ENCODE measurements at regions not wholly inside any gene's neighbourhood (a gene's known extent, or its start where the extent isn't known, plus 50 kb on each side); places are given as distances from the start of the nearest gene placed in this dataset.

DNA sequence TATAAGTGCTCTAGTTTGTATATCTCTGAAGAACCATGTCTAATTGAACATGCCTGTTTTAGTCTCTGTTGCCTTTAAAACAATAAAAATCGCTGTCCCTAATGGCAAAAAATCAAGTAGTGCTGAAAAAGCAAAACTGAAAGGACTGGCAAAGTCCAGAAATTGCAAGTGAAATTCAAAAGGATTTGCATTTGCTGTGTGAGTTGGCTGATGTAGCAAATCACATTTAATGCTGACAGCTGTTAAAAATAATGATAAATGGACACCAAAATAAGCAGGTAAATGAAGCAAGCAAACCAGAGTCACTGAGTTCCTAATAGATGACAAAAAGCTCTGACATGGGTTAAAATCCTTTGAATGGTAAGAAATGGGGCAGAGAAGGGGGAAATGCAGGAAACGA, 874.1 kb downstream of the GRM8 start:
- DNase-seq = no peak

GRCh38 chr7:126370038-126370668, 882.6 kb downstream of the GRM8 start:
- DNase-seq = no peak

DNA sequence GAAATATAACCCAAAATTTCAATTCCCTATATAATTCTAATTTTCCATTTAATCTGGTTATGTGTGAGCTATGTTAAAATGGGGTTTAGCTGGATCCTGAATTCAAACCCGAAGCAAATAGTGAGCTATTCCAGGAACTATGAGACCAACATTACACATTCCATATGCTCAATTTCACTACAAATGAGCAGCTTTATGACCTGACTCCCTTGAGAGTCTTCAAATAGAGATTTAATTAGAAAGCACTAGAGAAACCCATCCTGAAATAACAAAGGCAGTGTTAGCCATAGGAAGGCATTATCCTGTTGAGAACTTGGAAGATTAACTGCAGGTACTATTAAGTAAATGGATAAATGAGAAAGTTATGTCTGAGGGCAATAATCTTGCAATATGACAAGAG, 890.0 kb downstream of the GRM8 start:
- no peak for DNase-seq

DNA sequence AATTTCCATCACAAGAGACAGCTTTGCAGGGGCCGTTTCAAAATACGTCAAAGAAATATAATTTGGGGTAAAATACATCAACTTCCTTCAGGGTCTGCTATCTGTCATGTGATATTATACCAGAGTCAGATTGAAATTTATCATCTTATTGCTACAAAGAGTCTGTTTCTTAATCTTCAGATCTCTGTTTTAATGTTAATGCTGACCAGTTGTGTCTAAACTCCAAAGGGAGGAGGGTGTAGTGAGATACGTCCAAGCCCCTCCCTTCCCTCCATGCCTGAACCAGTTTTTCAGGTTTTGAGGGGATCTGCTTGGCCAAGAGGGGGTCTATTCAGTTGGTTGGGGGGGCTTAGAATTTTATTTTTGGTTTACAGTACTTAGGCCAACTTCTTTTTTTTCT, 891.6 kb downstream of the GRM8 start:
- no peak for DNase-seq

GRCh38 chr7:126339813-126340212, 912.9 kb downstream of the GRM8 start:
- DNase-seq = no peak

DNA sequence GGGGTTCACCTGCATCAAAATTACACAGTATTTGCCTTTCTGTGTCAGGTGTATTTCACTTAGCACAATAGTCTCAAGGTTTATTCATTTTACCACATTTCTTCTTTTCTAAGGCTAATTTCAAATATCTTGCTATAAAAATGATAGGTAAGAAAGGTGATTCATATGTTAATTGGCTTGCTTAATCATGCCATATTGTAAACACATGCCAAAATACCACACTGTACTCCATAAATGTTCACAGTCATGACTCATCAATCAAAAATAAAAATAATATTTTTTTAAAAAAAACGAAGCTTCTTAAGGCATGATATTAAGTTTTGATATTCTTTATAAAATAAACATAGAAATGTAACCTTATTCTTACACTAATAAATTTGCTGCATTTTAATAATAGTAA, 947.1 kb downstream of the GRM8 start:
- no peak for DNase-seq

DNA sequence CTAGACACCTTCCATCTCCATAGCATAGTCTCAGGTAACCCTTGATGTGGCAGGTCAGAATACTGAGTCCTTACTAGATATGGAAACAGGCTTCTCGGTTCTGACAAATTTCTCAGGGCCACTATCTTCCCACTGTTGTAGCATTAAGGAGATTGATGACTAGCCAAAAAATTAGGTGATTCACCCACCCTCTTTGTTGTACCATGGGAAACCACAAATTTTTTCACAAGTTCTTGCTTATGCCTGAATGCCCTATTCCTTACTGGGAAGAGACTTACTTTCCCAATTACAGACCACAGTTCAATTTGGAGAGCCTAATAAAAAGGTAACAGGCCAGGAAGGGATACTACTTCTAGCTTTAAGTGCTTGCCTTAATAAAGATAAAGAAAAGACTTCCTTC, 948.8 kb downstream of the GRM8 start:
- DNase-seq = no peak

DNA sequence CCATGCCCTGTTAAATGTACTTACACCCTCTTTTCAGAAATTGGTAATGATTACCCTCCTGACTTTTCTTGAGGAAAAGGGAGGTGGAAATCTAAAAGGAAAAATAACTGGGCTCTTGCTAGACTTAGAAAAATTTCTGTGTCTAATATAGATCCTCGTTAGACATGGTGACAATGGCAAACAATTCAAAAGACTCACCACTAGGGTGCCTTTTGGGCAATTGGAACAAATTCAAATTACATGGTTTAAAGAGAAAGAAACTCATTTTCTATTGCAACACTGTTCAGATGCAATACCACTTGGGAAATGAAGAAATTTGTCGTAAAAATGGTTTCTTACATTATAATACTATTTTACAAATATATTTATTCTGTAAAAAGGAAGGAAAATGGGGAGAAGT, 950.1 kb downstream of the GRM8 start:
- no peak for DNase-seq

DNA sequence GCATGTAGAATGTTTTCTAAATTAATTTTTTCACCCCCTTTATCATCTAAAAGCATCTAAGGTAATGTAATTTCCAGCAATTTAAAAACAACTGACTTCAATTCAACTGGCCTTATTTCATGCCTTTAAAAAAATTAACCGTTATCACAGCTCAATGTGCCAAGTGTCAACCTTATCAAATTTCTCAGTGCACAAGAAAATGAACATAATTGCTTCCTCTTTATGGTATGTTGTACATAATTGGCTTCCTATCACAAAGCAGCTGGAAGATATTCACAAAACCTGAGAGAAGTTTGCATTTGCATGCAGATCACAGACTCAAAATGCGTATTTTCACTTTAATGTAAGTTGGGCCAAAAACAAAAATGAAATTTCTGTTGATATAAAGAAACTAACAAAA, 966.4 kb downstream of the GRM8 start:
- no peak for DNase-seq

DNA sequence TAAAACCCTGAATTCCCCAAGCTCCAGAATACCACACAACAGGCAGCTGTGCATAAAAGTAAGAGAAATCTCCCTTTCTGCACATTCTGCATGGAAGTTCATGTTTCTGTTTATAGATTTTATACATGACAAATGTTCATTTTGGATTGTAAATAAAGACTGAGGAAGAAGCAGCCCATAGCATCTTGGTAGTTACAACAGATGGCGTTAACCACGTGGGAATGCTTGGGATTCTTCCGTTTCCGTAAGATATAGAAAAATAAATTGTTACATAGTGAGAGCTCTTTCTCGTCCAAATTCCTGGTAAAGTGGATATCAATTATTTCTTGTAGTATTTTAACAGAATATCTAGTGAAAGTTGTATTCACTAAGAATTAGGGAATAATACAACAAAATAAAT, 1016.5 kb downstream of the GRM8 start:
- no peak for DNase-seq

DNA sequence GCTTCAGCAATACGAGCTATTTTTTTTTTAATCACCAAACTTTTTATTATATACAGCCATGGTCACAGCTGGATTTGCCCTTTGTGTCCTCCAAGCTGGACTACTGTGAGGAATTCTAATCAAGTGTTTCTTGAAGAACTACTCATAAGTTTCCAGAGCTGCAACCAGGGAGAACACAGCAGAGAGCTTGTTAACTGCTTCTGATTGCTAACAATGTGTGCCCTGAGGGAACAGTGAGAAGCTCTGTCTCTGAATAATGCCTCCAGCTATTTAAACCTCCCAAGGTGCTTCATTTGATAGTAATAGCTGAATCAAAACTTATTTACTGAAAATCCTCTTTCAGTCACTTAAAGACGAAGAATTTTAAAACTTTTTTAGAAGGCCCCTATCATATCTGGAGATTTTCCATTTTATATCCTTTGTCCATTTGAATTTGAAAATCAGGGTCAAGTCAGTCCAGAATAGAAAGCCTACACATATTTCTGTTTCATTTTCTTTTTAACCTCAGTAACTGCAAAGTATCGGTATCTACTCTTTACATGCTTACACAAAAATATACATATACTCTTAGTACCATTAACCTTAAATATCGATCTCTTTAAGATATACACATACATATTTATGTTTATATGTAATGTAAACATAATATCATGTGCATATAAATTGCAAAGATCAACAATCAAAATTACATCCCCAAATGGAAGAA, 1024.2 kb downstream of the GRM8 start:
- no peak for DNase-seq

DNA sequence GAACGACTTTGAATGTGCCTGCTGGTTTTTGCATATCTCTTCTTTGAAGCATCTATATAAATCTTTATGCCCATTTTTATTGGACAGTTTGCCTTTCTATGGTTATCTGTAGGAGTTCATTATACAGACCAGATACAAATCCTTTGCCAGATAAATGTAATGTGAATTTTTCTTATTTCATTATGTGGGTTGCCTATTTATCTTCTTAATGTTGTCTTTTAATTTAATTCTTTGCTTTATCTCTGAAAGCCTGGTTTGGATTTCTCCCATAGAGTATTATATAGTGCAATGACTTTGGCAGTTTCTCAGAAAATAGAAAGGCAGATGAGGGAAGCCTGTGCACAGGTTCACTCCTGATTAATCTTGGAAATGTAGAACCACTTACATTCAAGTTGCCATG, 1025.1 kb downstream of the GRM8 start:
- no peak for DNase-seq

DNA sequence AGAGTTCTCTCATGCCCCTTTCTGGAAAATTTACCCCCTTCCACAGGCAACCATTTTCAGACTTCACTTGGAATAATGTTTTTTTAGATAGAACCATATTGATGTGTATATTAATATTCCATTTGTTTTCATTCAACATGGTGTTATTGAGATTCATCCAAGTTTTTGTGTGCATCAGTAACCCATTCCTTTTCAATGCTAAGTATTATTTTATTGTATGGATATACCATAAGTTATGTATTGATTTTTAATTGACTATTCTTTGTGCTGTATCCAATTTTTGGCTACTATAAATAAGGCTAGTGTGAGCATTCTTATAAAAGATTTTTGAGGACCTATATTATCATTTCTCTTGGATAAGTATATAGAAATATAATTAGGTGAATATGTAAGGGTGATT, 1025.7 kb downstream of the GRM8 start:
- DNase-seq = no peak

DNA sequence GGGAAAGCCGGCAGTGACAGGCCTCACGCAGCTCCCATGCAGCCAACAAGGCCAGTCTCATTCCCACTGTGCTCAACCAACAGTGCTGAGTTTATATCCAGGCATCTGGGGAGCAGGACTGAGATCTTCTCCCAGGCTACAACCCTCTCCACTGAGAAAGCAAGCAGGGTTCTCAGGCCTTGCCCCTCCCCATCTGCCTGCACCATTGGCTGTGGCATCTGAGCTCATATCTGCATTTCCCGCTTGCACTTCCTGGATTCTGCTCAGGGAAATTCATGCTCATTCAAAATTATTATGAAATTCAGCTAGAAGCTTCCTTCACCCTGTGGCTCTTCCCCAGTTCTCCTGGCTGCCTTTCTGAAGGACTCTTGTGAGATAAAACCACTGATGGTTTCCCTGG, 1029.0 kb downstream of the GRM8 start:
- DNase-seq = no peak

- no peak for DNase-seq
Measured at GRCh38 chr7:126222782-126223181, 1030.0 kb downstream of the GRM8 start.

DNA sequence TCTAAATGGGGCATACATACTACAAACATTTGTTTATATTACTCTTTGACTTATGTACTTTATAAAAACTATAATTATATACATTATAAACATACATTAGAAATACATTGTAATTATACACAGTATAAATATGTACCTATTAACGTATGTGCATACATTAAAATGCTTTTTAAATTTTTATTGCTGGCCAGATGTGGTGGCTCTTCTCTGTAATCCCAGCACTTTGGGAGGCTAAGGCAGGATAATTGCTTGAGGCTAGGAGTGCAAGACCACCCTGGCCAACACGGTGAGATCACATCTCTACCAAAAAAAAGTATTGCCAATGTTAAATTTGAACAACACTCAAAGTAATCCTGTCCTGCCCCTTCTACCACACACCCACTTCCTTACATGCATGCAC, 1037.0 kb downstream of the GRM8 start:
- DNase-seq = no peak

DNA sequence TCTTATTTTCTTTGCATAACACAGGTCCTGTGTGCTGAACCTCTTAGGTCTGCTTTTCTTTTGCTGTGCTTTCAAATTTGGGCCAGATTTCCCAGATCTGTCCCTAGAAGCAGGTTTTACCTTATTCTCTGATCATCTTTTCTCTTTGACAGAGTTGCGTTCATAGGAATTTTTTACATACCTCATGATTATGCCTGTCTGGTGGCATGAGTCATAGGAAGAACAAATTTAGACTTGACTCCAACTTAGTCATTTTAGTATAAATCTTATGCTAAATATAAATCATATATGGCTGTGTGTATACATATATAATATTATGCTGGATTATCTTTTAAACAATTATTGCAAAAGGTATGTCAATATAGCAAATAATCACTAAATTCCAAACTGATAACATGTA, 1038.9 kb downstream of the GRM8 start:
- no peak for DNase-seq

GRCh38 chr7:126211875-126212274, 1040.9 kb downstream of the GRM8 start:
- no peak for DNase-seq

DNA sequence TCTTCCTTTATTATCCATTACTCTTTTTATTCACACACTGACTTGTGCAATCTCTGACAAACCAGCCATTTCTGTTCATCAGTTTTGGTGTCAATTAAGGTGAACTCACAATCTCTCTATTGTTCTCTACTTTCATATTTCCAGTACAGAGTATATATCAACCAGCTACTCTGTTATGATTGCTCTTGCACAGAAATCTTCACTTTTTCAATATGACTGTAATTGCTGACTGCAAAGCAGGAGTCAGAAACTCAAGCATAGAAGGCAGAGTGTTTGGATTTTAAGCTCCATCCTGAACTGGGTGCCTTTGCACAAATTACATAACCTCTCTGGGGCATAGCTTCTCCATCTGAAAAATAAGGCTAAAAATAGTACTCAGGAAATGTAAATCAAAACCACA, 1042.0 kb downstream of the GRM8 start:
- no peak for DNase-seq

GRCh38 chr7:126203185-126203584, 1049.6 kb downstream of the GRM8 start:
- no peak for DNase-seq

- DNase-seq = no peak
Measured at GRCh38 chr7:126202177-126202576, 1050.6 kb downstream of the GRM8 start.

GRCh38 chr7:126185959-126186580, 1066.7 kb downstream of the GRM8 start:
- DNase-seq = no peak

GRCh38 chr7:126179916-126180315, 1072.8 kb downstream of the GRM8 start:
- no peak for DNase-seq

GRCh38 chr7:126178865-126179264, 1073.9 kb downstream of the GRM8 start:
- no peak for DNase-seq

DNA sequence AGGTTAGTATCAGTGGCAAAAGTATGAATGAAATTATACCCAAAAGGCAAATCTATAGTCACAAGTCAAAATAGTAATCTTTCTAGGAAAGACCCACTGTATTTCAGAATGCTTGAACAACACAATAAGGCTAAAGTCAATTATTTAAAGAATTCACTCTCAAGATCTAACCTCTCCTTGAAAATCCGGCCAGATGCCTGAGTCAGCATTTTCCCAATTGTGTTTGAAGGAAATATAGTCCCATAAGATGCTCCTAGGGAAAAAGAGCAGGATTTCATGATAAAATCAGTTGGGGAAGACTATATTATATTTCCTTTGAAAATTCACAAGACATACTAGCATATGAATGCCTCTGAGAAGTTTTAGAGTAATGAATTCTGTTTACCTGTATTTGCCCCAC, 1075.0 kb downstream of the GRM8 start:
- no peak for DNase-seq
